ENCODE measurements at regions not wholly inside any gene's neighbourhood (a gene's known extent, or its start where the extent isn't known, plus 50 kb on each side); places are given as distances from the start of the nearest gene placed in this dataset.

DNA sequence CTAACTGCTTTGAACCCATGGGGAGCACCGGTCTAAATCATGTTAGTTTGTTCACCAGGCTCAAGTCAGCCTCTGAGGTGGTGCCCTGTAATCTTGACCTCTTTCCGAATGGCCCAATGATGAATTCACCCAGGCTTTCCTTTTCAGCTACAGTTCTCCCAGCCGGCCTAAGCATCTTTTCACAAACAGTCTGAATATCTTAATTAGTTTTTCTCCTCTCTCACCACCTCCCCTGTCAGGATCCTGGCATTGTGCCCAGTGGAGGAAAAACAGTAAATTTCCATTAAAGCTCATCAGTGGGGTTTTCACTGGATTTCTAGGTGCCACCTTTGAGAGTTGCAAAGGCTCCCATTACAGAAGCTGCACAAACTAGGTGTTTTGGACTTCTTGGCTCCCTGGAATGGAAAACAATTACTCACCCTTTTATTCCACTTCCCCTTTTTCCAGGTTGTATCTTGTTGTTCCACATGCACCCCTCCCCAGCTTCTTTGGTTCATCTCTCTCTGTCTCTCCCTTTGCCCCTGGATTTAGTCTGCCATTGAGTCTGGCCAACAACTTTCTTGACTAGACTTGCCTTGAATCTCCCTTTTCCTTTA lies 69.4 kb upstream of the ADAMTSL1 start:
- DNase-seq = no peak

DNA sequence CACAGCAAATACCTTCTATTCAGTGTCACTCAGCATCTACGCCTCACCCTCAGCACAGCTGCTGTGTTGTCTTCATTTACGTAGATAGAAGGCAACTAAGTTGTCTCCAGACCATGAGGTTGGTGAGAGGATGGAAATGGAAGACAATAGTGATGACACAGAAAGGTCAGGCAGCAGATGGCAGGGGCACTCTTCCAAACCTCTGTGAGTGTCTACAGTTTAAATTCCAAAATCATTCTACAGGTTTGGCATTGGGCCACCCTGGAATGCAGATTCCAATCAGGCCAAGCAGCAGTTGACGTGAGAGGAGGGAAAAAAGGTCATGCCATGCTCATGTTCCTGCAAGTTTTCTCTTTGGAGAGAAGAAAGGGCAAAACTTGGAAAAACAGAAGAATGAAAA lies 68.7 kb upstream of the ADAMTSL1 start:
- DNase-seq = no peak
- no peak overlapping the region for H3K4me3 ChIP-seq
- TF ChIP-seq, protein P1, sequence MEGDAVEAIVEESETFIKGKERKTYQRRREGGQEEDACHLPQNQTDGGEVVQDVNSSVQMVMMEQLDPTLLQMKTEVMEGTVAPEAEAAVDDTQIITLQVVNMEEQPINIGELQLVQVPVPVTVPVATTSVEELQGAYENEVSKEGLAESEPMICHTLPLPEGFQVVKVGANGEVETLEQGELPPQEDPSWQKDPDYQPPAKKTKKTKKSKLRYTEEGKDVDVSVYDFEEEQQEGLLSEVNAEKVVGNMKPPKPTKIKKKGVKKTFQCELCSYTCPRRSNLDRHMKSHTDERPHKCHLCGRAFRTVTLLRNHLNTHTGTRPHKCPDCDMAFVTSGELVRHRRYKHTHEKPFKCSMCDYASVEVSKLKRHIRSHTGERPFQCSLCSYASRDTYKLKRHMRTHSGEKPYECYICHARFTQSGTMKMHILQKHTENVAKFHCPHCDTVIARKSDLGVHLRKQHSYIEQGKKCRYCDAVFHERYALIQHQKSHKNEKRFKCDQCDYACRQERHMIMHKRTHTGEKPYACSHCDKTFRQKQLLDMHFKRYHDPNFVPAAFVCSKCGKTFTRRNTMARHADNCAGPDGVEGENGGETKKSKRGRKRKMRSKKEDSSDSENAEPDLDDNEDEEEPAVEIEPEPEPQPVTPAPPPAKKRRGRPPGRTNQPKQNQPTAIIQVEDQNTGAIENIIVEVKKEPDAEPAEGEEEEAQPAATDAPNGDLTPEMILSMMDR (IDR thresholded peaks at IDR 0.05) = no peak
- no peak for TF ChIP-seq POLR2A (IDR thresholded peaks at IDR 0.05)
- H3K36me3 ChIP-seq = no peaks in the 10 kb centered on the region
- H3K27ac ChIP-seq = no peak overlapping the region
- no peaks in the 10 kb centered on the region for H3K4me1 ChIP-seq
- H3K9me3 ChIP-seq = no peaks in the 10 kb centered on the region
- intact Hi-C loops (cut with DNase I; ENCODE audit: low total_unique reads) = no loop called here
- H3K27me3 ChIP-seq = no peaks in the 10 kb centered on the region

More for the DNA sequence above, 69.4 kb upstream of the ADAMTSL1 start:
- intact Hi-C loops (cut with DNase I; ENCODE audit: low total_unique reads) = no loop called here
- H3K9me3 ChIP-seq = no peaks in the 10 kb centered on the region
- no peaks in the 10 kb centered on the region for H3K27me3 ChIP-seq
- peaks cover 0 to 4% of the 10 kb centered on the region in 2 donors for H3K4me1 ChIP-seq
- H3K27ac ChIP-seq = no peak overlapping the region
- TF ChIP-seq POLR2A (IDR thresholded peaks at IDR 0.05) = no peak
- TF ChIP-seq, protein P1 (IDR thresholded peaks at IDR 0.05) = no peak
- no peaks in the 10 kb centered on the region for H3K36me3 ChIP-seq
- H3K4me3 ChIP-seq = no peak overlapping the region

- intact Hi-C loops (cut with DNase I; ENCODE audit: low total_unique reads) = no loop called here
- TF ChIP-seq, protein P1 (IDR thresholded peaks at IDR 0.05) = no peak
- no peak for TF ChIP-seq POLR2A (IDR thresholded peaks at IDR 0.05)
- H3K4me1 ChIP-seq = no peaks in the 10 kb centered on the region
- H3K9me3 ChIP-seq = no peaks in the 10 kb centered on the region
- no peak overlapping the region for H3K4me3 ChIP-seq
- no peak overlapping the region for H3K27ac ChIP-seq
- H3K36me3 ChIP-seq = no peaks in the 10 kb centered on the region
- no peak for DNase-seq
- no peaks in the 10 kb centered on the region for H3K27me3 ChIP-seq
Observed at GRCh38 chr9:18410983-18411382, 63.0 kb upstream of the ADAMTSL1 start.

DNA sequence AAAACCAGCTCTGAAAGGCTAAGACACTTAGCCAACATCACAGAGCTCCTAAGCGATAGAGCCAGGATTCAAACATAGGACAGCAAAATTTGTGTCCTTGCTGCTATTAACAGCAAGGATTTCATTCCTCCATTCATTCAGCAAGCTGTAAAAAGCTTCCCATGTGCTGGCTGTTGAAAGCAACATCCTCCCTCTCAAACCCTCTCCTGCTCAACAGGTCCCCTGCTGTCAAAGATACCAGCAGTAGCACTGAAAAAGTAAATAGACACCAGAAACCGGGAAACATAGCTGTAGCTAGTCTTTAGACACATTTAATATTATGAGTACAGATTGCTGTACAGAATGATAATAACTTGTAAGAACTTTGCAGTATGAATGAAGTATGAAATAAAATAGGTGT lies 52.6 kb upstream of the ADAMTSL1 start:
- Histone ChIP-seq H3K36me3 (no peaks in the 10 kb centered on the region), H3K4me1 (no peaks in the 10 kb centered on the region), H3K27me3 (no peaks in the 10 kb centered on the region), H3K9me3 (no peaks in the 10 kb centered on the region), H3K4me3 (no peak overlapping the region), H3K27ac (no peak overlapping the region)
- intact Hi-C loops (cut with DNase I; ENCODE audit: low total_unique reads) = no loop called here
- TF ChIP-seq, protein P1 (IDR thresholded peaks at IDR 0.05) = no peak
- TF ChIP-seq POLR2A (IDR thresholded peaks at IDR 0.05) = no peak
- no peak for DNase-seq

DNA sequence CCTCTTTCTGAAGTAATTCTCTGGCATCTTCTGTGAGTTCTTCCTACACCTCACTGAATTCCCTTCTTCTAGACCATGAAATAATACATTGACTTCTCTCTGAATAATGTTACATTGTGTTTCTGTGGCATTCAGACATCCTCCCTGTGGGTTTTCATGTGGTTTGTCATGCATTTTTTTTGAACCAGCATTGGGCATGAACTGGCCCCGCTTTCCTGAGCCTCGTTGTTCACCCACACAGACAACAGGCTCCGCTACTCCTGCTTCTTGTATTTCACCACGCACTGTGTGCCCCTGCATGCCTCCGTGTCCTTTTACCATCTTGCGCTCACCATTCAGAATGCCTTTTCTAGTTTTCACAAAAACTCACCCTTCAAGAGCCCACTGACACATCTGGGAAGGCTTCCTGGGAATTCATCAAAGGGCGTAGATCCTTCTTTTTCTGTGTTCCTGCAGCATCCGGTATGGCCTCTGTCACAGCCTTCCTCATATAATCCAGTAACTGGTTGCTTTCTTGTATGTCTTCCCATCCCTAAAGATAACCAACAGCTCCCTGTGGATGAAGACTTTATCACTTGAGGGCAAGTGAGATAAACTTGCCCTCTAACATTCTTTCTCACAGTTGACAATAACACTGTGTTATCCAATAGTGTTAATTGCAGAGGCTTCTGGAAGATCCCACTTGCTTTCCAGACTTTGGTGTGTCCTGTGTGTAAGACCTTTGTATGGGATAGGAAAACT lies 51.5 kb upstream of the ADAMTSL1 start:
- no peak for TF ChIP-seq POLR2A (IDR thresholded peaks at IDR 0.05)
- Histone ChIP-seq H3K27me3 (no peaks in the 10 kb centered on the region), H3K36me3 (no peaks in the 10 kb centered on the region), H3K9me3 (no peaks in the 10 kb centered on the region), H3K4me3 (no peak overlapping the region), H3K27ac (no peak overlapping the region), H3K4me1 (no peaks in the 10 kb centered on the region)
- intact Hi-C loops (cut with DNase I; ENCODE audit: low total_unique reads) = no loop called here
- no peak for DNase-seq

All from uterus (tissue), 3 donors.